Mesendoderm (in vitro differentiated cells): ENCODE measurements at regions not wholly inside any gene's neighbourhood (a gene's known extent, or its start where the extent isn't known, plus 50 kb on each side); places are given as distances from the start of the nearest gene placed in this dataset.

Source experiments
- DNase-seq: peaks from one replicate; pipeline ENCODE4 v3.0.0; 2013
- H2AK5ac ChIP-seq: 2 replicates; pipeline ENCODE4 v1.6.1; 2013; ENCODE audit warnings: low read length, inconsistent platforms
- H2BK120ac ChIP-seq: 2 replicates; pipeline ENCODE4 v1.6.1; 2013; ENCODE audit warnings: low read depth, mild to moderate bottlenecking, low read length, moderate library complexity, mixed read lengths
- H2BK15ac ChIP-seq: replicated peaks from 2 replicates; pipeline ENCODE4 v1.6.1; 2013; ENCODE audit warnings: low read depth, mild to moderate bottlenecking, moderate library complexity
- H2BK5ac ChIP-seq: 2 replicates; pipeline ENCODE4 v1.6.1; 2013; ENCODE audit warnings: low read length, inconsistent platforms
- H3K18ac ChIP-seq: 2 replicates; pipeline ENCODE4 v1.6.1; 2013; ENCODE audit warnings: mild to moderate bottlenecking, low read length, mixed read lengths
- H3K23ac ChIP-seq: one replicate; pipeline ENCODE4 v1.6.1; 2013; ENCODE audit warnings: low read length
- H3K27ac ChIP-seq: 2 replicates; pipeline ENCODE4 v1.5.1; 2013; ENCODE audit warnings: low read depth, mild to moderate bottlenecking, inconsistent platforms, low read length, moderate library complexity
- H3K27me3 ChIP-seq: 2 replicates; pipeline ENCODE4 v1.6.1; 2013; ENCODE audit warnings: low read length, control low read depth, mild to moderate bottlenecking, inconsistent platforms; ENCODE audit not compliant: insufficient read depth, poor library complexity
- H3K36me3 ChIP-seq: 2 replicates; pipeline ENCODE4 v1.6.1; 2013; ENCODE audit warnings: low read length, inconsistent platforms; ENCODE audit not compliant: control insufficient read depth, insufficient read depth
- H3K4ac ChIP-seq: one replicate; pipeline ENCODE4 v1.6.1; 2013; ENCODE audit warnings: low read depth, mild to moderate bottlenecking, low read length, moderate library complexity
- H3K4me1 ChIP-seq: 2 replicates; pipeline ENCODE4 v1.6.1; 2013; ENCODE audit warnings: low read depth, low read length, inconsistent platforms; ENCODE audit not compliant: control insufficient read depth
- H3K4me2 ChIP-seq: 2 replicates; pipeline ENCODE4 v1.6.1; 2013; ENCODE audit warnings: low read length
- H3K4me3 ChIP-seq: 2 replicates; pipeline ENCODE4 v1.5.1; 2013; ENCODE audit warnings: mild to moderate bottlenecking, low read length
- H3K56ac ChIP-seq: one replicate; pipeline ENCODE4 v1.6.1; 2013; ENCODE audit warnings: low read length
- H3K79me1 ChIP-seq: 2 replicates; pipeline ENCODE4 v1.6.1; 2013; ENCODE audit warnings: low read length, inconsistent platforms
- H3K79me2 ChIP-seq: 2 replicates; pipeline ENCODE4 v1.6.1; 2013; ENCODE audit warnings: mild to moderate bottlenecking, low read length; ENCODE audit not compliant: control insufficient read depth, insufficient read depth
- H3K9ac ChIP-seq: 2 replicates; pipeline ENCODE4 v1.6.1; 2013; ENCODE audit warnings: low read length, inconsistent platforms
- H4K5ac ChIP-seq: one replicate; pipeline ENCODE4 v1.6.1; 2013; ENCODE audit warnings: low read length
- H4K8ac ChIP-seq: one replicate; pipeline ENCODE4 v1.6.1; 2013; ENCODE audit warnings: low read depth, mild to moderate bottlenecking, control low read depth, low read length, moderate library complexity
- WGBS: extraction: QIAGEN DNeasy Blood & Tissue Kit; methylation state at CpG from one replicate; pipeline ENCODE4 v1.1.7; 2013; ENCODE audit warnings: low lambda C conversion rate, missing lambda C conversion rate; ENCODE audit not compliant: insufficient coverage; ENCODE audit errors: extremely low coverage; 5-methylcytosine and 5-hydroxymethylcytosine counted together

DNA sequence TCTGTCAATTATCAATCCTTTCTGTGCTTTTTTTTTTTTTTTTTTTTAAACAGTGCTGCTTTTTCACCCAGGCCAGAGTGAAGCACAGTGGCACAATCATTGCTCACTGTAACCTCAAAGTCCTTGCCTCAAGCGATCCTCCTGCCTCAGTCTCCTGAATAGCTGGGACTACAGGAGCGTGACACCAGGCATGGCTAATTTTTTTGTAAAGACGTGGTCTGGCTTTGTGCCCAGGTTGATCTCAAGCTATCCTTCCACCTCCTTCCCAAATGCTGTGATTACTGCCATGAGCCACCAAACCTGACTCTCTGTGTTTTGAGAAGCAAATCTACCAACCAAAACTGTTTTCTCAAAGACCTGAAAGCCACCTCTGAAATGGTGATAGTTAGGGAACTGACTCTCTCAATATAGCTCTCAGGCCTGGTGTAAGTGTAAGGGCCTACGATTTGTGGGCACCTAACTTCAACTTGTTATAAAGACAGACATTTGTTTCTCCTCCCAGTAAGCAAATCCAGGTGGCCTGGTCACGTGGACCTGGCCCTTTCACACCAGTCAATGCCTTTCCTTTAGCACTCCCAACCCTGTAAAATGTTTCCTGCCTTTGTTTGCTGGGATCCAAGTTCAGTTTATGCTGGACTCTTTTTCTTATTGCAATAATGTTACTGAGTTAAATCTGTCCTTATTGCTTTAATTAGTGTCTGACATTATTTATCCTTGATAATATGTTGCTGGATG lies 2015.9 kb downstream of the PCDH7 start:
- H3K4me3 ChIP-seq, result no peak overlapping the region
- no peaks in the 10 kb centered on the region for H3K27me3 ChIP-seq
- H3K4me2 ChIP-seq, result no peak overlapping the region
- H2AK5ac ChIP-seq, result no peak overlapping the region
- no peaks in the 10 kb centered on the region for H3K36me3 ChIP-seq
- H3K4me1 ChIP-seq, result no peaks in the 10 kb centered on the region
- H3K79me2 ChIP-seq, result no peaks in the 10 kb centered on the region
- H3K9ac ChIP-seq, result no peak overlapping the region
- no peaks in the 10 kb centered on the region for H3K79me1 ChIP-seq
- H3K4ac ChIP-seq, result no peak overlapping the region
- no peak overlapping the region for H3K27ac ChIP-seq
- no peak overlapping the region for H4K8ac ChIP-seq
- no peak overlapping the region for H4K5ac ChIP-seq
- no peak overlapping the region for H3K56ac ChIP-seq
- H2BK5ac ChIP-seq, result no peak overlapping the region
- H3K23ac ChIP-seq, result no peak overlapping the region
- DNase-seq, result no peak
- H3K18ac ChIP-seq, result no peak overlapping the region
- H2BK120ac ChIP-seq, result no peak overlapping the region
- no peak overlapping the region for H2BK15ac ChIP-seq
- no CpG with 5 or more reads among the region's 5 CpGs for WGBS

DNA sequence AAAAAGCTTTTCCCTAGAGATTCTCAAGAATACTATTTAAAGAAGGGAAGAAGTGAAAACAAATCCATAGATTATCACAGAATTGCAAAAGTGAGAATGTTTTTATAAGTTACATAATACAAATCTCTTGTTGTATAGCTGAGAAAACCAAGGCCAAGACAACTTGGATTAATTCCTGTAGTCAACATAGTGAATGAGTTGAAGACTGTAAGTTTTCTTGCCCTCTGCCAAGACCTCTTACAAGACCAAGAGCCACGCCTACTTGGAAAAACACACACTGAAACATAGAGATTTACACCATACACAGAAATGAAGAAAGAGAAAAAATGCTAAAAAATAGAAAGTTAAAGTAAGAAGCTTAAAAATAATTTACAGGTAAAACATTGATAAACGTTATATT lies 2024.0 kb downstream of the PCDH7 start:
- no peak overlapping the region for H2AK5ac ChIP-seq
- no peak overlapping the region for H3K4me3 ChIP-seq
- no peaks in the 10 kb centered on the region for H3K4me1 ChIP-seq
- no peak overlapping the region for H2BK5ac ChIP-seq
- H3K36me3 ChIP-seq, result no peaks in the 10 kb centered on the region
- H2BK15ac ChIP-seq, result no peak overlapping the region
- H3K4ac ChIP-seq, result no peak overlapping the region
- no peak overlapping the region for H4K5ac ChIP-seq
- H3K27me3 ChIP-seq, result no peaks in the 10 kb centered on the region
- no peak overlapping the region for H3K23ac ChIP-seq
- no peaks in the 10 kb centered on the region for H3K79me2 ChIP-seq
- H3K18ac ChIP-seq, result no peak overlapping the region
- no peak overlapping the region for H3K56ac ChIP-seq
- no peak overlapping the region for H2BK120ac ChIP-seq
- WGBS, result 100% methylated on average over 1 of the region's 2 CpGs
- no peak overlapping the region for H3K4me2 ChIP-seq
- no peak for DNase-seq
- no peaks in the 10 kb centered on the region for H3K79me1 ChIP-seq
- no peak overlapping the region for H3K9ac ChIP-seq
- no peak overlapping the region for H4K8ac ChIP-seq
- H3K27ac ChIP-seq, result no peak overlapping the region

DNA sequence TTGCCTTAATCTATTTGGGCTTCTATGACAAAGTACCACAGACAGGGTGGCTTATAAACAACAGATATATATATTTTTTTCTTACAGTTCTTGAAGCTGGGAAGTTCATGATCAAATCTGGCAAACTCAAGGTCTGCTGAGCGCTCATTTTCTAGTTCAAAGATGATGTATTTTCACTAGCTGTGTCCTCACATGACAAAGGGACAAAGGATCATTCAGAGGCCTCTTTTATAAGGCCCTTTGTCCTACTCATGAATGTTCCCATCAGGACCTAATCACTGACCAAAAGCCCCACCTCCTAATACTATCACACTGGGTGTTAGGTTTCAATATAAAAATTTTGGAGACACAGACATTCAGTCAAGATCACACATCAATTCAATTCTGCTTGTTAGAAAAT lies 2025.2 kb downstream of the PCDH7 start:
- no peak for DNase-seq
- Histone ChIP-seq H3K27ac (no peak overlapping the region), H3K18ac (no peak overlapping the region), H3K4me1 (no peaks in the 10 kb centered on the region), H2BK120ac (no peak overlapping the region), H3K56ac (no peak overlapping the region), H3K27me3 (no peaks in the 10 kb centered on the region), H4K8ac (no peak overlapping the region), H3K23ac (no peak overlapping the region), H3K4me3 (no peak overlapping the region), H3K36me3 (no peaks in the 10 kb centered on the region), H3K4me2 (no peak overlapping the region), H2BK5ac (no peak overlapping the region), H3K9ac (no peak overlapping the region), H2BK15ac (no peak overlapping the region), H2AK5ac (no peak overlapping the region), H3K4ac (no peak overlapping the region), H3K79me2 (no peaks in the 10 kb centered on the region), H4K5ac (no peak overlapping the region), H3K79me1 (no peaks in the 10 kb centered on the region)
- no CpG with 5 or more reads among the region's 1 CpG for WGBS

DNA sequence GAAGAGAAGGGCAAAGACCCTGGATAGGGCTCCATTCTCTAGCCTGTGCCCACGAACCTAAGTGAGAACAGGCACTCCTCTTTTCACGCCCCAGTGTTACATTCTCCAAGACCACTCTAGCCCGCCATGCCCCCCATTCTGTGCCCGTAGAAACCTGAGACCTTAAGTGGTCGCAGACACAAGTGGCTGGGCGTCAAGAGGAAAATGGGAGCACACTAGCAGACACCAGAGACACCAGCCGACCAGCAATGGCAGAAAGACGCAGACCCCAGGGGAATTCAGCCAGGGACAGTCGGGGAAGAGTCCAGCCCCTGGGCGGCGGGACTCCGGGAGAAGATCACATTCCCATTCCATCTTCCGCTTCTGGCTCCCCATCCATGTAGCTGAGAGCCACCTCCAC lies 2027.9 kb downstream of the PCDH7 start:
- Histone ChIP-seq H3K4me3 (no peak overlapping the region), H2BK15ac (no peak overlapping the region), H3K79me1 (no peaks in the 10 kb centered on the region), H4K8ac (no peak overlapping the region), H3K23ac (no peak overlapping the region), H3K27ac (no peak overlapping the region), H4K5ac (no peak overlapping the region), H2BK120ac (no peak overlapping the region), H3K79me2 (no peaks in the 10 kb centered on the region), H3K4ac (no peak overlapping the region), H3K9ac (no peak overlapping the region), H3K36me3 (no peaks in the 10 kb centered on the region), H3K56ac (no peak overlapping the region), H2BK5ac (no peak overlapping the region), H3K4me2 (no peak overlapping the region), H3K27me3 (no peaks in the 10 kb centered on the region), H2AK5ac (no peak overlapping the region), H3K18ac (no peak overlapping the region), H3K4me1 (no peaks in the 10 kb centered on the region)
- WGBS, result no CpG with 5 or more reads among the region's 13 CpGs
- DNase-seq, result no peak

DNA sequence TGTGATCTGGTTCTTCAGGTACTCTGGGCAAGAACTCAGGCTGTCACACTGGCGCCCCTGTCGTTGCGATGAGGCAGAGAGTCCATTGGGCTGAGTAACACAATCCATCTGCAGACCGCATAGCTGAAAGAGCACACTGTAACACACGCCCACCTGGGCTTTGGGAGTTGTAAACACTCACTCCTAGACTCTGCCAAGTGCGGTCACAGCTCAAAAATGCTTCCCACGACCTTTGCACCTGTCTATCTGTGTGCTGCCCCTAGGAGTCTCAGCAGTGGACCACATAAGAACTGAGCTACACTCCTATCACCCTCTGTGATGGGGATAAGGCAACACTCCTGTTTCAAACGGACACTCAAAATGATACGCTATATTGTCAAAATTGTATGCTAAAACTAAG lies 2028.3 kb downstream of the PCDH7 start:
- no CpG with 5 or more reads among the region's 9 CpGs for whole genome bisulfite sequencing
- no peak overlapping the region for H2BK120ac ChIP-seq
- H3K9ac ChIP-seq, result no peak overlapping the region
- H3K4ac ChIP-seq, result no peak overlapping the region
- H2BK5ac ChIP-seq, result no peak overlapping the region
- H3K27me3 ChIP-seq, result no peaks in the 10 kb centered on the region
- no peak overlapping the region for H4K8ac ChIP-seq
- H3K79me2 ChIP-seq, result no peaks in the 10 kb centered on the region
- H3K79me1 ChIP-seq, result no peaks in the 10 kb centered on the region
- H3K23ac ChIP-seq, result no peak overlapping the region
- H3K27ac ChIP-seq, result no peak overlapping the region
- no peak overlapping the region for H3K4me2 ChIP-seq
- peak; percentile 1 for DNase-seq
- H3K4me1 ChIP-seq, result no peaks in the 10 kb centered on the region
- H4K5ac ChIP-seq, result no peak overlapping the region
- no peak overlapping the region for H2AK5ac ChIP-seq
- H3K56ac ChIP-seq, result no peak overlapping the region
- H2BK15ac ChIP-seq, result no peak overlapping the region
- no peaks in the 10 kb centered on the region for H3K36me3 ChIP-seq
- H3K18ac ChIP-seq, result no peak overlapping the region
- H3K4me3 ChIP-seq, result no peak overlapping the region

GRCh38 chr4:32752962-32753361 lies 2032.8 kb downstream of the PCDH7 start:
- no CpG with 5 or more reads among the region's 4 CpGs for WGBS
- no peak overlapping the region for H2BK5ac ChIP-seq
- no peak for DNase-seq

More at GRCh38 chr4:32752962-32753361, 2032.8 kb downstream of the PCDH7 start:
- Histone ChIP-seq H3K79me1 (no peaks in the 10 kb centered on the region), H3K4me2 (no peak overlapping the region), H3K4me3 (no peak overlapping the region), H2AK5ac (no peak overlapping the region), H3K23ac (no peak overlapping the region), H3K27me3 (no peaks in the 10 kb centered on the region), H3K27ac (no peak overlapping the region), H3K36me3 (no peaks in the 10 kb centered on the region), H3K9ac (no peak overlapping the region), H3K4ac (no peak overlapping the region), H2BK120ac (no peak overlapping the region), H3K56ac (no peak overlapping the region), H3K4me1 (no peaks in the 10 kb centered on the region), H3K18ac (no peak overlapping the region), H3K79me2 (no peaks in the 10 kb centered on the region), H2BK15ac (no peak overlapping the region), H4K5ac (no peak overlapping the region), H4K8ac (no peak overlapping the region)
